Mammary epithelial cell (primary cell): ENCODE measurements at regions not wholly inside any gene's neighbourhood (a gene's known extent, or its start where the extent isn't known, plus 50 kb on each side); places are given as distances from the start of the nearest gene placed in this dataset.

Source experiments
- CTCF ChIP-seq, 2 donors: IDR thresholded peaks in 1 of 2; conservative IDR thresholded peaks in 1 of 2; 2 replicates each; pipeline ENCODE4 v1.5.1; 2011 to 2012; ENCODE audit warnings: inconsistent platforms in 2 of 2, low read length in 2 of 2, mild to moderate bottlenecking in 2 of 2, control low read depth in 1 of 2, low read depth in 1 of 2; ENCODE audit not compliant: insufficient read depth in 1 of 2; ENCODE audit errors: extremely low read depth in 1 of 2
- EZH2 ChIP-seq: IDR thresholded peaks from 2 replicates; pipeline ENCODE4 v1.6.1; 2012; ENCODE audit warnings: low read length, inconsistent platforms, borderline replicate concordance

DNA sequence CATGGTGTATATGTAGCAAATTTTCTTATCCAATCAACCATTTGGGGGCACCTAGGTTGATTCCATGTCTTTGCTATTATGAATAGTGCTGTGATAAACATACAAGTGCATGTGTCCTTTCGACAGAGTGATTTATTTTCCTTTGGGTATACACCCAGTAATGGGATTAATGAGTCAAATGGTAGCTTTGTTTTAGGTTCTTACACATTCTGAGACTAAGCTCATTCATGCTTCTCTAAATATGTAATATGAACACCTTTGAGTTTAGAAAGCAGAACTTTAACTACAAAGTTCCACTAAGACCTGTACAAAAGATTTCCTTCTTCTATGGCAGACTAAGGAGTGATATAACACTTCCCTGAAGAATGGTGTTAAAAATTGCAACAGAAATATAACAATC lies 627.0 kb downstream of the KCNA4 start:
- TF ChIP-seq CTCF (conservative IDR thresholded peaks at IDR 0.05 in 1 of 2, IDR thresholded peaks at IDR 0.05 in 1 of 2; ENCODE audit: extremely low read depth in 1 of 2, insufficient read depth in 1 of 2, low read depth in 1 of 2, low read length in 2 of 2), result no peak
- no peak for TF ChIP-seq EZH2
